Esophagus muscularis mucosa (tissue), 3 donors: ENCODE measurements at regions not wholly inside any gene's neighbourhood (a gene's known extent, or its start where the extent isn't known, plus 50 kb on each side); places are given as distances from the start of the nearest gene placed in this dataset.

Experiments used
- CTCF ChIP-seq, 3 experiments: fragments of 200-600 bp in 2 of 3; fragments of 450-650 bp in 1 of 3; sonication (generic) in 2 of 3; IDR thresholded peaks; one replicate each; pipeline ENCODE4 v1.5.1; 2017 to 2019; ENCODE audit warnings: antibody characterized with exemption in 3 of 3, mild to moderate bottlenecking in 2 of 3, moderate library complexity in 1 of 3
- POLR2A ChIP-seq: fragments of 450-650 bp; IDR thresholded peaks from one replicate; pipeline ENCODE4 v1.6.1; 2017; ENCODE audit warnings: antibody characterized with exemption, moderate library complexity, mild to moderate bottlenecking, low read depth
- POLR2AphosphoS5 ChIP-seq, 2 donors: sonication (generic); formaldehyde crosslinking; IDR thresholded peaks; one replicate each; pipeline ENCODE4 v1.6.1; 2017; ENCODE audit warnings: antibody characterized with exemption in 2 of 2

- TF ChIP-seq CTCF (IDR thresholded peaks at IDR 0.05) (no peak), POLR2A (no peak), POLR2AphosphoS5 (IDR thresholded peaks at IDR 0.05) (no peak)
These were observed 57.8 kb upstream of the GPR45 start for GRCh38 chr2:105183555-105184323.
